CMK (cell line): ENCODE measurements at regions not wholly inside any gene's neighbourhood (a gene's known extent, or its start where the extent isn't known, plus 50 kb on each side); places are given as distances from the start of the nearest gene placed in this dataset.
"Not testable (repeated sequence)": the region's sequence is repeated elsewhere in the genome, so short reads cannot be mapped to it uniquely, and the experiment has no call there.

Experiments
- DNase-seq: peaks from one replicate; pipeline ENCODE4 v3.0.0-alpha.2; 2010; ENCODE audit warnings: low read depth

GRCh38 chr3:187536185-187536584 is 134.0 kb downstream of the SST start:
- DNase-seq: no peak

- DNase-seq: no peak
Measured at GRCh38 chr3:187533797-187534196, 136.4 kb downstream of the SST start.

- no peak for DNase-seq
Measured at GRCh38 chr3:187531831-187532230, 138.4 kb downstream of the SST start.

- no peak for DNase-seq
Measured at GRCh38 chr3:187522890-187523289, 147.3 kb downstream of the SST start.

- peak; percentile 14 for DNase-seq
Measured at GRCh38 chr3:187522293-187522692, 147.9 kb downstream of the SST start.

GRCh38 chr3:187521546-187521945 is 148.6 kb downstream of the SST start:
- no peak for DNase-seq

GRCh38 chr3:187520027-187520945 is 149.9 kb downstream of the SST start:
- DNase-seq: no peak

GRCh38 chr3:187519428-187519890 is 150.7 kb downstream of the SST start:
- no peak for DNase-seq

- DNase-seq: no peak
Measured at GRCh38 chr3:187518616-187519015, 150.4 kb downstream of the RTP4 start.

- DNase-seq: no peak
Measured at GRCh38 chr3:187518207-187518606, 150.0 kb downstream of the RTP4 start.

GRCh38 chr3:187516446-187517185 is 148.4 kb downstream of the RTP4 start:
- no peak for DNase-seq

- no peak for DNase-seq
Measured at GRCh38 chr3:187507905-187508304, 139.7 kb downstream of the RTP4 start.

- DNase-seq: no peak
Measured at GRCh38 chr3:187507266-187507665, 139.1 kb downstream of the RTP4 start.

GRCh38 chr3:187504435-187504834 is 136.2 kb downstream of the RTP4 start:
- no peak for DNase-seq

GRCh38 chr3:187498211-187498724 is 130.1 kb downstream of the RTP4 start:
- DNase-seq: no peak

GRCh38 chr3:187497052-187497451 is 128.9 kb downstream of the RTP4 start:
- no peak for DNase-seq

GRCh38 chr3:187494056-187494455 is 125.9 kb downstream of the RTP4 start:
- not testable (repeated sequence) for DNase-seq

GRCh38 chr3:187491371-187491770 is 123.2 kb downstream of the RTP4 start:
- DNase-seq: no peak

- DNase-seq: no peak
Measured at GRCh38 chr3:187490366-187490765, 122.2 kb downstream of the RTP4 start.

- no peak for DNase-seq
Measured at GRCh38 chr3:187484547-187485295, 116.5 kb downstream of the RTP4 start.

- DNase-seq: no peak
Measured at GRCh38 chr3:187481426-187481825, 113.2 kb downstream of the RTP4 start.

- not testable (repeated sequence) for DNase-seq
Measured at GRCh38 chr3:187475613-187476012, 107.4 kb downstream of the RTP4 start.
